Fibroblast of pulmonary artery (primary cell): ENCODE measurements at regions not wholly inside any gene's neighbourhood (a gene's known extent, or its start where the extent isn't known, plus 50 kb on each side); places are given as distances from the start of the nearest gene placed in this dataset.

ENCODE experiments used
- DNase-seq: peaks from one replicate; pipeline ENCODE4 v3.0.0-alpha.2; 2010; ENCODE audit warnings: low read depth
- H3K4me3 ChIP-seq: replicated peaks from 2 replicates; pipeline ENCODE4 v1.5.1; 2011; ENCODE audit warnings: low read depth, mild to moderate bottlenecking, control low read depth, low read length, moderate library complexity
- TF ChIP-seq, protein P1 (sequence below): IDR thresholded peaks from 2 replicates; pipeline ENCODE4 v1.5.1; 2011; ENCODE audit warnings: mild to moderate bottlenecking, control low read depth, low read length, inconsistent platforms; ENCODE audit errors: missing control alignments

- DNase-seq, result no peak
- H3K4me3 ChIP-seq, result no peak overlapping the region
- TF ChIP-seq, protein P1, sequence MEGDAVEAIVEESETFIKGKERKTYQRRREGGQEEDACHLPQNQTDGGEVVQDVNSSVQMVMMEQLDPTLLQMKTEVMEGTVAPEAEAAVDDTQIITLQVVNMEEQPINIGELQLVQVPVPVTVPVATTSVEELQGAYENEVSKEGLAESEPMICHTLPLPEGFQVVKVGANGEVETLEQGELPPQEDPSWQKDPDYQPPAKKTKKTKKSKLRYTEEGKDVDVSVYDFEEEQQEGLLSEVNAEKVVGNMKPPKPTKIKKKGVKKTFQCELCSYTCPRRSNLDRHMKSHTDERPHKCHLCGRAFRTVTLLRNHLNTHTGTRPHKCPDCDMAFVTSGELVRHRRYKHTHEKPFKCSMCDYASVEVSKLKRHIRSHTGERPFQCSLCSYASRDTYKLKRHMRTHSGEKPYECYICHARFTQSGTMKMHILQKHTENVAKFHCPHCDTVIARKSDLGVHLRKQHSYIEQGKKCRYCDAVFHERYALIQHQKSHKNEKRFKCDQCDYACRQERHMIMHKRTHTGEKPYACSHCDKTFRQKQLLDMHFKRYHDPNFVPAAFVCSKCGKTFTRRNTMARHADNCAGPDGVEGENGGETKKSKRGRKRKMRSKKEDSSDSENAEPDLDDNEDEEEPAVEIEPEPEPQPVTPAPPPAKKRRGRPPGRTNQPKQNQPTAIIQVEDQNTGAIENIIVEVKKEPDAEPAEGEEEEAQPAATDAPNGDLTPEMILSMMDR, result no peak
These were observed 79.0 kb upstream of the VGLL3 start for GRCh38 chr3:87069971-87070370.

DNA sequence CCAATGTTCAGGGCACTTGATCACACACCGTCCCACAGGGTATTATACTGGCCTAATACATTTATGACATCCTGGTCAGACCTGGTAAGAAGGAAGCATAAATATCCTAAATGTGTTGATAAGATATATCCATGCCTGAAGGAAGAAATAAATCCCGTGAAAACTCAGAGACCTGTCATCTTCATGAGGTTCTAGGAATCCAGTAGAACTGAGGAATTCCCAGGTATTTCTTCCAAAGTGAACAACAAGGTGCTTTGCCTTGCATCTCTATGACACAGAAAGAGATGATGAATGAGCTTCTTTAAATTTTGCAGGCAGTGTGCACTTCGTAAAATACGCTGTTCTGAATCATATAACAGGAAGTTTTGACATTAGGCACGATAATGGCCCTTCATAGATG is 78.1 kb upstream of the VGLL3 start:
- no peak for DNase-seq
- no peak overlapping the region for H3K4me3 ChIP-seq
- TF ChIP-seq, protein P1, result no peak

- TF ChIP-seq, protein P1, result no peak
- no peak for DNase-seq
- H3K4me3 ChIP-seq, result no peak overlapping the region
These were observed 71.7 kb upstream of the VGLL3 start for GRCh38 chr3:87062685-87063084.

DNA sequence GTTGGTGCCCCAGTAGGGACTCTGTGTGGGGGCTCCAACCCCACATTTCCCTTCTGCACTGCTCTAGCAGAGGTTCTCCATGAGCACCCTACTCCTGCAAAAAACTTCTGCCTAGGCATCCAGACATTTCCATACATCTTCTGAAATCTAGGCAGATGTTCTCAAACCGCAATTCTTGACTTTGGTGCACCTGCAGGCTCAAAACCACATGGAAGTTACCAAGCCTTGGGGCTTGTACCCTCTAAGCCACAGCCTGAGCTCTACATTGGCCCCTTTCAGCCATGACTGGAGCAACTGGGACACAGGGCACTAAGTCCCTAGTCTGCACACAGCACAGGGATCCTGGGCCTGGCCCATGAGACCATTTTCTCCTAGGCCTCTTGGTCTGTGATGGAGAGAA is 66.5 kb upstream of the VGLL3 start:
- no peak overlapping the region for H3K4me3 ChIP-seq
- DNase-seq, result no peak
- TF ChIP-seq, protein P1, result no peak

DNA sequence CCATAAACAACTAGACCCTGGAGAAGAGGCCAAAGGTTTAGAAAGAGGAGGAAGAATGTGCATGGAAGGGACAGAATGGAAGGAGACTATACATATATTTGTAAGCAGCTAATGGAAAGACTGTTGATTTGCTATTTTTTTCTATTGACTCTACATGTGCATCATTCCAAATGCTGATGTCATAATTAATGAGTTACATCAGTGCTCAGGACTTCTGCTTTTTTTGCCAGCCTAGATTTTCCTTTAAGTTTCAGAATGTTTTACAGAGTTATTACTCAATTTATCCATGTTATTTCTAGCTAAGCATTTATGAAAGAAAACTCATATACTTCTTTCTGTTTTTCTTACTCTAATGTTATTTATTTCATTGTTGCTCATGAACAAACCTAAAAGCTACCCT is 62.6 kb upstream of the VGLL3 start:
- no peak for DNase-seq
- TF ChIP-seq, protein P1, result no peak
- no peak overlapping the region for H3K4me3 ChIP-seq

- no peak overlapping the region for H3K4me3 ChIP-seq
- TF ChIP-seq, protein P1, result no peak
- DNase-seq, result no peak
These were observed 61.7 kb upstream of the VGLL3 start for GRCh38 chr3:87052499-87053260.

DNA sequence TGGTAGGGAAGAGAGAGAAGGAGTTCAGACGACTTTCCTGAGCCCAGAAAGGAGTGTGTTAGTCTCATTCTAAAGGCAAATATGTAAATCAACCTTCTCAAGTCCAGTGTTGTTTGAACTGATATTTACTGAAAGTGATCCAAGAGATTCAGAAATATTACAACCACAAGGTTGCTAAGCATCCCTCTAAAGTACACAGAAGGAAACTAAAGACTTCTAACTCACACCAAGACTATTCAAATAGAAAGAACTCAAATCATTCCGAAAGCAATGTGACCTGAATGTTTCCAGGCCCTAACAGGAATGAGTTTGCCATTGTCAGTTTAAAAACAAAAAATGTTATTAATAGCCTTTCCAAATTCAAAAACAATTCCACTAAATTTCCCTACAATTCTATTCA is 56.9 kb upstream of the VGLL3 start:
- DNase-seq, result no peak
- TF ChIP-seq, protein P1, result no peak
- no peak overlapping the region for H3K4me3 ChIP-seq
